Activated T-helper 17 cell treated with anti-CD3 and anti-CD28 coated beads, Interleukin-2, amount 50 U/mL, for 72 hours (primary cell): ENCODE measurements at regions not wholly inside any gene's neighbourhood (a gene's known extent, or its start where the extent isn't known, plus 50 kb on each side); places are given as distances from the start of the nearest gene placed in this dataset.

ENCODE experiments used
- ATAC-seq: fragments of 150-1000 bp; cut with Tn5 transposase; replicated peaks from 2 replicates; pipeline ENCODE4 v1.10.0; 2021; ENCODE audit warnings: mild to moderate bottlenecking, moderate library complexity
- H3K27ac Mint-ChIP-seq: one replicate; pipeline ENCODE4 v1.8.0; 2022; ENCODE audit warnings: mixed read lengths
- H3K27me3 Mint-ChIP-seq: one replicate; pipeline ENCODE4 v1.8.0; 2022; ENCODE audit warnings: mixed read lengths
- H3K36me3 Mint-ChIP-seq: one replicate; pipeline ENCODE4 v1.8.0; 2022; ENCODE audit warnings: low read depth, mild to moderate bottlenecking, mixed read lengths
- H3K4me1 Mint-ChIP-seq: one replicate; pipeline ENCODE4 v1.8.0; 2022; ENCODE audit warnings: mixed read lengths
- H3K4me3 Mint-ChIP-seq: one replicate; pipeline ENCODE4 v1.8.0; 2022; ENCODE audit warnings: mild to moderate bottlenecking, mixed read lengths
- H3K9me3 Mint-ChIP-seq: one replicate; pipeline ENCODE4 v1.8.0; 2022; ENCODE audit warnings: mixed read lengths

GRCh38 chr7:50834031-50834535, 51.4 kb upstream of the GRB10 start:
- H3K4me3 Mint-ChIP-seq, result no peak overlapping the region
- H3K9me3 Mint-ChIP-seq, result no peaks in the 10 kb centered on the region
- no peak overlapping the region for H3K27ac Mint-ChIP-seq
- peaks cover 9% of the 10 kb centered on the region for H3K4me1 Mint-ChIP-seq
- ATAC-seq, result no peak
- H3K27me3 Mint-ChIP-seq, result peaks cover 17% of the 10 kb centered on the region
- no peaks in the 10 kb centered on the region for H3K36me3 Mint-ChIP-seq

- H3K4me3 Mint-ChIP-seq, result no peak overlapping the region
- peaks cover 5% of the 10 kb centered on the region for H3K4me1 Mint-ChIP-seq
- peaks cover 15% of the 10 kb centered on the region for H3K27me3 Mint-ChIP-seq
- H3K27ac Mint-ChIP-seq, result peak overlapping the region; percentile 31
- no peaks in the 10 kb centered on the region for H3K36me3 Mint-ChIP-seq
- no peaks in the 10 kb centered on the region for H3K9me3 Mint-ChIP-seq
- ATAC-seq, result peak; percentile 92
Measured at GRCh38 chr7:50832744-50833143, 50.0 kb upstream of the GRB10 start.
